Activated CD8-positive, alpha-beta T cell treated with anti-CD3 and anti-CD28 coated beads for 36 hours (primary cell): ENCODE measurements at regions not wholly inside any gene's neighbourhood (a gene's known extent, or its start where the extent isn't known, plus 50 kb on each side); places are given as distances from the start of the nearest gene placed in this dataset.

ENCODE experiments used
- ATAC-seq: fragments of 200-7000 bp; cut with Tn5 transposase; one replicate; pipeline ENCODE4 v1.10.0; 2021; ENCODE audit warnings: mild to moderate bottlenecking, moderate library complexity
- CTCF ChIA-PET: fragments of 350-600 bp; sonication (Branson Sonifier 250); formaldehyde crosslinking; loops from one replicate; lab custom pipeline; 2021; ENCODE audit warnings: antibody characterized with exemption; lab: Charles Lee
- POLR2A ChIA-PET: fragments of 350-600 bp; sonication (Branson Sonifier 250); formaldehyde crosslinking; loops from one replicate; lab custom pipeline; 2021; ENCODE audit warnings: antibody characterized with exemption; lab: Charles Lee
- DNase-seq: peaks from one replicate; pipeline ENCODE4 v3.0.0-alpha.2; 2020
- H3K27ac Mint-ChIP-seq: one replicate; pipeline ENCODE4 v1.8.0; 2021; ENCODE audit warnings: mild to moderate bottlenecking, mixed read lengths
- H3K27me3 Mint-ChIP-seq: one replicate; pipeline ENCODE4 v1.8.0; 2021; ENCODE audit warnings: mixed read lengths
- H3K36me3 Mint-ChIP-seq: one replicate; pipeline ENCODE4 v1.8.0; 2021; ENCODE audit warnings: low read depth, mixed read lengths
- H3K4me1 Mint-ChIP-seq: one replicate; pipeline ENCODE4 v1.8.0; 2021; ENCODE audit warnings: low read depth, mixed read lengths
- H3K4me3 Mint-ChIP-seq: one replicate; pipeline ENCODE4 v1.8.0; 2021; ENCODE audit warnings: mild to moderate bottlenecking, moderate library complexity, mixed read lengths
- H3K9me3 Mint-ChIP-seq: one replicate; pipeline ENCODE4 v1.8.0; 2021; ENCODE audit warnings: mixed read lengths
- intact Hi-C: fragments of 100-400 bp; cut with micrococcal nuclease; formaldehyde crosslinking; loops from one replicate; pipeline ENCODE4 v1.10.0; 2022
- TF ChIP-seq, protein P1 (sequence below): fragments of 200-600 bp; IDR thresholded peaks from one replicate; pipeline ENCODE4 v1.8.0; 2022; ENCODE audit warnings: antibody characterized with exemption, mild to moderate bottlenecking

DNA sequence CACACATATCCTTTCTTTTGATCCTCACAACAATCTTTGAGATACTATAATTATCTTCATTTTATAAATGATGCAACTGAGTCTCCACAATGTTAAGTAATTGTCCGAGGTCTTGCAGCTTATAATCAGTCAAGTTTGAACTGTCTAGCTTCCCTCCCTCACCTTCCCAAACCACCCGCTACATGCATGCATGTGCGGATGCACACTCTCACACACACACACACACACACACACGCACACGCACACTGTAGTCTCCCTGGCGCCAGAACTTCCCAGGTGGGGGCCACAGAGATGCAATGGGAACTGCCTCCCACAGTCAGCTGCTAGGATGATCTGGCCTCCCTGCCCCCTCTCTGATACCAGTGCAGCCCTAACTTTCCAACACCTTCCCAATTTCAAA, 501.3 kb downstream of the BUD13 start:
- Mint-ChIP-seq H3K27ac (no peak overlapping the region), H3K4me3 (no peak overlapping the region), H3K36me3 (no peaks in the 10 kb centered on the region), H3K4me1 (no peaks in the 10 kb centered on the region), H3K27me3 (no peaks in the 10 kb centered on the region), H3K9me3 (no peaks in the 10 kb centered on the region)
- ChIA-PET POLR2A (no interaction called here), CTCF (no interaction called here)
- DNase-seq (no peak), ATAC-seq (no peak)
- intact Hi-C loops: no loop called here
- TF ChIP-seq, protein P1, sequence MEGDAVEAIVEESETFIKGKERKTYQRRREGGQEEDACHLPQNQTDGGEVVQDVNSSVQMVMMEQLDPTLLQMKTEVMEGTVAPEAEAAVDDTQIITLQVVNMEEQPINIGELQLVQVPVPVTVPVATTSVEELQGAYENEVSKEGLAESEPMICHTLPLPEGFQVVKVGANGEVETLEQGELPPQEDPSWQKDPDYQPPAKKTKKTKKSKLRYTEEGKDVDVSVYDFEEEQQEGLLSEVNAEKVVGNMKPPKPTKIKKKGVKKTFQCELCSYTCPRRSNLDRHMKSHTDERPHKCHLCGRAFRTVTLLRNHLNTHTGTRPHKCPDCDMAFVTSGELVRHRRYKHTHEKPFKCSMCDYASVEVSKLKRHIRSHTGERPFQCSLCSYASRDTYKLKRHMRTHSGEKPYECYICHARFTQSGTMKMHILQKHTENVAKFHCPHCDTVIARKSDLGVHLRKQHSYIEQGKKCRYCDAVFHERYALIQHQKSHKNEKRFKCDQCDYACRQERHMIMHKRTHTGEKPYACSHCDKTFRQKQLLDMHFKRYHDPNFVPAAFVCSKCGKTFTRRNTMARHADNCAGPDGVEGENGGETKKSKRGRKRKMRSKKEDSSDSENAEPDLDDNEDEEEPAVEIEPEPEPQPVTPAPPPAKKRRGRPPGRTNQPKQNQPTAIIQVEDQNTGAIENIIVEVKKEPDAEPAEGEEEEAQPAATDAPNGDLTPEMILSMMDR: no peak

DNA sequence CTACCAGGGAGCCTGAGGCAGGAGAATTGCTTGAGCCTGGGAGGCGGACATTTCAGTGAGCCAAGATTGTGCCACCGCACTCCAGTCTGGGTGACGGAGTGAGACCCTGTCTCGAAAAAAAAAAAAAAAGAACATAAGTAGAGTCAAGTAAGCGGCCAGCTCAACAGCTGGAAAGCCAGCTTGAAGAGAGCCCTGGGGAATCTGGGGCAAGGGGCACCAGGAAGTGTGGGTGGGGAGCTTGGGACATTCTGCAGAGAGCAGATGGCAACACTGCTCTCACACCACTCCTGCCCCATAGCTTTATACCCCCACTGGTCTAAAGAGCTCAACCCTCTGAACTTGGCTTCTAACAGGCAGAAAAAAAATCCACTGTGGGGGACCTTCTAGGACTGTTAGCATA, 505.6 kb downstream of the BUD13 start:
- Mint-ChIP-seq H3K27ac (no peak overlapping the region), H3K9me3 (no peaks in the 10 kb centered on the region), H3K4me1 (no peaks in the 10 kb centered on the region), H3K36me3 (no peaks in the 10 kb centered on the region), H3K27me3 (peaks cover 1% of the 10 kb centered on the region), H3K4me3 (no peak overlapping the region)
- TF ChIP-seq, protein P1: no peak
- intact Hi-C loops: no loop called here
- ChIA-PET POLR2A (no interaction called here), CTCF (no interaction called here)
- DNase-seq (no peak), ATAC-seq (no peak)

DNA sequence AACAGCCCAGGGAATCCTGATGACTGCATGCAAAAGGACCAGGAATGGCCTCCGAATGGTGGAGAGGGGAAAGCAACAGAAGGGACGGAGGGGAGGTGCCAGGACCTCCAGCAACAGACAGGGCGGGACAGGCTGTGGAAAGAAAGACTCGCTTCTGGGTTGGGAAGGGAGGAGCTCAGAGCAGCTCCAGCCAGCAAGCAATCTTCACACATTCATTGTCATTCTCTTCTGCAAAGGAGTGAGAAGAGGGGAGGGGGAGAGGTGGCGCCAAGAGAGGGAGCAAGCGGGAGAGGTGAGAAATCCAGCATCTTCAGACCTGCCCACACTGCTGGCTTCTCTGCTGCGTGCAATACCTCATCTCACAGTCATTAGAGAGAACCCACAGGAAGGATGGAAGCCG, 509.0 kb downstream of the BUD13 start:
- Mint-ChIP-seq H3K27ac (no peak overlapping the region), H3K27me3 (peaks cover 3% of the 10 kb centered on the region), H3K9me3 (no peaks in the 10 kb centered on the region), H3K4me1 (no peaks in the 10 kb centered on the region), H3K36me3 (no peaks in the 10 kb centered on the region), H3K4me3 (no peak overlapping the region)
- TF ChIP-seq, protein P1: no peak
- CTCF ChIA-PET: no interaction called here
- no peak for DNase-seq
- ATAC-seq: no peak
- POLR2A ChIA-PET: no interaction called here
- intact Hi-C loops: no loop called here

DNA sequence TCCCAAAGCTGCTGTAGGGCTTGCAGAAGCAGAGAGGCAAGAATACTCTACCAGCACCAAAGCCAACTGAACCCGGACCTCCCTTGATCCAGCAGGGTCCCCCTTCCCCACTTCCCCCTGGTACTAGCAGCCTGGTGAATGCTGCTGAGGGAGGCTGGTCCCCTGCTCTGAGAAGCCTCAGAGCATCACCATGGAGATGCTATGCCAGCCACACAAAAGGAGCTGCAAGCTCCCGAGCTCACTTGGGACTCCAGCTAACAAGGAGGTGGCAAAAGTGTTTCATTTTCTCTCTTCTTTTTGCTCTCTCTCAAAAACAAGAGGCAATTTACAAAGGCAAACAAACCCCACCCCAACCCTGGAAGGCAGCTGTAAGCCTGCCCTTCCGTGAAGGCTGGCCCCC, 509.8 kb downstream of the BUD13 start:
- TF ChIP-seq, protein P1: no peak
- intact Hi-C loops: no loop called here
- Mint-ChIP-seq H3K27me3 (peaks cover 3% of the 10 kb centered on the region), H3K27ac (no peak overlapping the region), H3K4me1 (no peaks in the 10 kb centered on the region), H3K36me3 (no peaks in the 10 kb centered on the region), H3K9me3 (no peaks in the 10 kb centered on the region), H3K4me3 (no peak overlapping the region)
- DNase-seq (no peak), ATAC-seq (no peak)
- POLR2A ChIA-PET: no interaction called here
- CTCF ChIA-PET: no interaction called here

DNA sequence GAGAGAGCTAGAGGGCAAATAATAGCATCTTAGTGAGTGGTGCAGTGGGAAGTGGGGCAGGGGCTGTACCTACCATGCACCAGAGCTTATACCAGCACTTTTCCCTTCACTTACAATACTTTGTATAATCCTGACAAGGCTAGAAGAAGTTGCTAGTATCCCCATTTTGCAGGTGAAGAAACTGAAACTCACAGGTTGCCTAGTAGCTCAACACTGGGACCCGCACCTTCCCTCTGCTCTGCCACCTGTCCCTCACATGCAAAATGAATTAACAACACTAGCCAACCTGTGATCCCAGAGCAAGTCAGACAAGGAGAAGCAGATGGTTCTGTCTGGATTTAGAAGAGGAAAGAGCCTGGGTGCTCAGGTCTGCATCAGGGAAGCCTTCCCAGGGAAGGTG, 510.4 kb downstream of the BUD13 start:
- no peak for ATAC-seq
- POLR2A ChIA-PET: no interaction called here
- H3K4me3 Mint-ChIP-seq: no peak overlapping the region
- TF ChIP-seq, protein P1: no peak
- CTCF ChIA-PET: no interaction called here
- no peaks in the 10 kb centered on the region for H3K9me3 Mint-ChIP-seq
- H3K36me3 Mint-ChIP-seq: no peaks in the 10 kb centered on the region
- no peak for DNase-seq
- H3K27ac Mint-ChIP-seq: no peak overlapping the region
- peaks cover 3% of the 10 kb centered on the region for H3K27me3 Mint-ChIP-seq
- H3K4me1 Mint-ChIP-seq: no peaks in the 10 kb centered on the region
- intact Hi-C loops: no loop called here
